ENCODE measurements at regions not wholly inside any gene's neighbourhood (a gene's known extent, or its start where the extent isn't known, plus 50 kb on each side); places are given as distances from the start of the nearest gene placed in this dataset.

DNA sequence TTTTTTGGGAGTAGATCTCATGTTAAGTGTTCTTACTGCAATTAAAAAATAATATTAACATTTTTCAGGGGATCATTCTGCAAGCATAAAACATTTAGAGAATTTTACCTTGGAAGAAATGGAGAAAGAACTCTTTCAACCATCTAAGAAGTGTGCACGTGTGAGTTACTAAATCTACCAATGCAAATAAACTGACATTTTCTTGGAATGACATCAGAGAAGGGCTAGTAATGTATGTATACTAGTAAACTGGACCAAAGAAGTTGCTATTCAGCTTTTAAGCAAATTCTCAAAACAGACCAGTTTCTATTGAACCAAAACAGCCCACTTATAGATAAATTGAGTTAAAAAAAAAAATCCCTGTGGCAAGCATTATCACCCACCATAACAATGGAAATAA is 191.2 kb downstream of the BTBD3 start:
- Histone ChIP-seq H3K4me2 (ENCODE audit: insufficient read depth in 1 of 2, low read depth in 2 of 2, low read length in 2 of 2) (no peak overlapping the region), H3K18ac (ENCODE audit: extremely low read depth, low read length) (no peak overlapping the region), H3K9ac (replicated peaks in 1 of 4; ENCODE audit: extremely low read depth in 1 of 4, low read depth in 3 of 4, low read length in 3 of 4) (no peak overlapping the region), H3K36me3 (ENCODE audit: control insufficient read depth in 2 of 4, insufficient read depth in 4 of 4, low read length in 3 of 4) (no peaks in the 10 kb centered on the region), H4K8ac (ENCODE audit: extremely low read depth, insufficient read depth, low read length) (no peak overlapping the region), H3K56ac (replicated peaks; ENCODE audit: insufficient read length, low read depth, low read length) (no peak overlapping the region), H2BK15ac (ENCODE audit: low read length) (no peak overlapping the region), H2BK5ac (ENCODE audit: low read depth, low read length) (no peak overlapping the region), H2AK5ac (ENCODE audit: low read depth, low read length) (no peak overlapping the region), H4K5ac (ENCODE audit: insufficient read length, low read depth, low read length) (no peak overlapping the region), H4K91ac (replicated peaks; ENCODE audit: insufficient read length, low read length) (no peak overlapping the region), H3K79me2 (ENCODE audit: control insufficient read depth in 1 of 2, insufficient read depth in 2 of 2, low read length in 2 of 2) (no peaks in the 10 kb centered on the region), H3K79me1 (ENCODE audit: low read depth, low read length) (no peaks in the 10 kb centered on the region), H3K4me3 (ENCODE audit: extremely low read depth in 1 of 4, insufficient read depth in 2 of 4, low read depth in 3 of 4, low read length in 4 of 4) (no peak overlapping the region), H3K9me3 (ENCODE audit: insufficient read depth in 2 of 2, low read depth in 1 of 2, low read length in 1 of 2) (no peaks in the 10 kb centered on the region), H4K20me1 (replicated peaks in 1 of 2; ENCODE audit: control insufficient read depth in 1 of 2, insufficient read depth in 2 of 2, low read length in 2 of 2) (no peaks in the 10 kb centered on the region), H2BK20ac (ENCODE audit: low read length) (no peak overlapping the region), H2AFZ (ENCODE audit: low read length) (no peak overlapping the region), H2BK12ac (ENCODE audit: low read depth, low read length) (no peak overlapping the region), H2BK120ac (replicated peaks; ENCODE audit: low read depth, low read length) (no peak overlapping the region), H3K4me1 (replicated peaks in 1 of 4; ENCODE audit: control insufficient read depth in 3 of 4, insufficient read depth in 4 of 4, low read length in 3 of 4) (no peaks in the 10 kb centered on the region), H3K4ac (replicated peaks; ENCODE audit: insufficient read length, low read depth, low read length) (no peak overlapping the region), H3K14ac (ENCODE audit: insufficient read length) (no peak overlapping the region), H3K23ac (ENCODE audit: insufficient read length) (no peak overlapping the region), H3K27me3 (replicated peaks in 1 of 4; ENCODE audit: control insufficient read depth in 3 of 4, extremely low read depth in 1 of 4, insufficient read depth in 3 of 4, low read length in 3 of 4) (no peaks in the 10 kb centered on the region), H3K23me2 (ENCODE audit: low read depth, low read length) (no peaks in the 10 kb centered on the region), H3K27ac (ENCODE audit: low read depth, low read length) (no peak overlapping the region)
- WGBS, 2 experiments (ENCODE audit: extremely low coverage in 1 of 2, insufficient coverage in 1 of 2, insufficient read length in 1 of 2, insufficient replicate concordance in 2 of 2, low coverage in 1 of 2, low lambda C conversion rate in 2 of 2, missing lambda C conversion rate in 1 of 2), result 88% methylated on average over 1 of the region's 1 CpG; no CpG with 5 or more reads in 1 of the 2 experiments
- FAIRE-seq, result no peak
- DNase-seq (ENCODE audit: low read depth in 1 of 2, low spot score in 2 of 2), result no peak
- TF ChIP-seq POLR2A (IDR thresholded peaks at IDR 0.05; ENCODE audit: control extremely low read depth in 1 of 2, low read depth in 2 of 2, low read length in 2 of 2) (no peak), SP4 (IDR thresholded peaks at IDR 0.05; ENCODE audit: low read length) (no peak), YY1 (IDR thresholded peaks at IDR 0.05; ENCODE audit: low read depth, low read length) (no peak), EZH2 (IDR thresholded peaks at IDR 0.05; ENCODE audit: low read depth, low read length, severe bottlenecking) (no peak), POLR2AphosphoS5 (IDR thresholded peaks at IDR 0.05; ENCODE audit: low read depth, low read length) (no peak)
- TF ChIP-seq, protein P1, sequence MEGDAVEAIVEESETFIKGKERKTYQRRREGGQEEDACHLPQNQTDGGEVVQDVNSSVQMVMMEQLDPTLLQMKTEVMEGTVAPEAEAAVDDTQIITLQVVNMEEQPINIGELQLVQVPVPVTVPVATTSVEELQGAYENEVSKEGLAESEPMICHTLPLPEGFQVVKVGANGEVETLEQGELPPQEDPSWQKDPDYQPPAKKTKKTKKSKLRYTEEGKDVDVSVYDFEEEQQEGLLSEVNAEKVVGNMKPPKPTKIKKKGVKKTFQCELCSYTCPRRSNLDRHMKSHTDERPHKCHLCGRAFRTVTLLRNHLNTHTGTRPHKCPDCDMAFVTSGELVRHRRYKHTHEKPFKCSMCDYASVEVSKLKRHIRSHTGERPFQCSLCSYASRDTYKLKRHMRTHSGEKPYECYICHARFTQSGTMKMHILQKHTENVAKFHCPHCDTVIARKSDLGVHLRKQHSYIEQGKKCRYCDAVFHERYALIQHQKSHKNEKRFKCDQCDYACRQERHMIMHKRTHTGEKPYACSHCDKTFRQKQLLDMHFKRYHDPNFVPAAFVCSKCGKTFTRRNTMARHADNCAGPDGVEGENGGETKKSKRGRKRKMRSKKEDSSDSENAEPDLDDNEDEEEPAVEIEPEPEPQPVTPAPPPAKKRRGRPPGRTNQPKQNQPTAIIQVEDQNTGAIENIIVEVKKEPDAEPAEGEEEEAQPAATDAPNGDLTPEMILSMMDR (IDR thresholded peaks at IDR 0.05; ENCODE audit: control extremely low read depth in 1 of 3, insufficient read depth in 1 of 3, low read depth in 1 of 3, low read length in 3 of 3), result no peak
- TF ChIP-seq, protein P2, sequence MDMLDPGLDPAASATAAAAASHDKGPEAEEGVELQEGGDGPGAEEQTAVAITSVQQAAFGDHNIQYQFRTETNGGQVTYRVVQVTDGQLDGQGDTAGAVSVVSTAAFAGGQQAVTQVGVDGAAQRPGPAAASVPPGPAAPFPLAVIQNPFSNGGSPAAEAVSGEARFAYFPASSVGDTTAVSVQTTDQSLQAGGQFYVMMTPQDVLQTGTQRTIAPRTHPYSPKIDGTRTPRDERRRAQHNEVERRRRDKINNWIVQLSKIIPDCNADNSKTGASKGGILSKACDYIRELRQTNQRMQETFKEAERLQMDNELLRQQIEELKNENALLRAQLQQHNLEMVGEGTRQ (IDR thresholded peaks at IDR 0.05; ENCODE audit: low read length), result no peak
- POLR2A ChIA-PET (ENCODE audit: partially characterized antibody), result no interaction called here
- CTCF ChIA-PET (ENCODE audit: partially characterized antibody), result no interaction called here

All from H1 (cell line).